Mucosa of descending colon (tissue), 3 donors: ENCODE measurements at regions not wholly inside any gene's neighbourhood (a gene's known extent, or its start where the extent isn't known, plus 50 kb on each side); places are given as distances from the start of the nearest gene placed in this dataset.
"Not testable (repeated sequence)": the region's sequence is repeated elsewhere in the genome, so short reads cannot be mapped to it uniquely, and the experiment has no call there.

Experiments
- ATAC-seq: fragments of 200-7000 bp; cut with Tn5 transposase; one replicate; pipeline ENCODE4 v1.9.1; 2020; ENCODE audit warnings: mild to moderate bottlenecking, moderate library complexity
- DNase-seq, 3 donors: peaks; one replicate each; pipeline ENCODE4 v3.0.0-alpha.2; 2020
- H3K36me3 ChIP-seq: fragments of 200-600 bp; one replicate; pipeline ENCODE4 v1.8.0; 2021; ENCODE audit warnings: low read depth, mild to moderate bottlenecking
- H3K4me1 ChIP-seq: fragments of 200-600 bp; one replicate; pipeline ENCODE4 v1.8.0; 2021; ENCODE audit warnings: low read depth, mild to moderate bottlenecking
- H3K4me3 ChIP-seq: fragments of 200-600 bp; one replicate; pipeline ENCODE4 v1.8.0; 2021; ENCODE audit warnings: mild to moderate bottlenecking
- H3K9me3 ChIP-seq: fragments of 200-600 bp; one replicate; pipeline ENCODE4 v1.8.0; 2021; ENCODE audit warnings: mild to moderate bottlenecking
- CTCF ChIP-seq: fragments of 200-600 bp; IDR thresholded peaks from one replicate; pipeline ENCODE4 v1.8.0; 2022; ENCODE audit warnings: antibody characterized with exemption, mild to moderate bottlenecking
- intact Hi-C, 2 donors: fragments of 100-400 bp; cut with DNase I in 1 of 2; cut with micrococcal nuclease in 1 of 2; formaldehyde crosslinking; loops; one replicate each; pipeline versions ENCODE4 v1.11.0 to v1.11.1; 2022; cut with DNase I, micrococcal nuclease
- donor health status: DM: no; HTN: no; CAD: no; lungs with moderate emphysema.
- donor health status: DM: no; HTN: no; CAD: no.
- donor health status: DM: no; HTN: yes; CAD: no.

- ATAC-seq (no peak), DNase-seq (no peak)
- TF ChIP-seq CTCF = no peak
- no peaks in the 10 kb centered on the region for H3K4me1 ChIP-seq
- H3K9me3 ChIP-seq = no peaks in the 10 kb centered on the region
- intact Hi-C loops = no loop called here
- H3K4me3 ChIP-seq = no peak overlapping the region
- no peaks in the 10 kb centered on the region for H3K36me3 ChIP-seq
Observed at GRCh38 chr19:28312269-28312668, 900.7 kb downstream of the UQCRFS1 start.

- H3K36me3 ChIP-seq, intact Hi-C loops, DNase-seq, H3K4me3 ChIP-seq, H3K9me3 ChIP-seq, ATAC-seq, H3K4me1 ChIP-seq: not testable (repeated sequence)
Observed at GRCh38 chr19:28310829-28311228, 902.1 kb downstream of the UQCRFS1 start.

DNA sequence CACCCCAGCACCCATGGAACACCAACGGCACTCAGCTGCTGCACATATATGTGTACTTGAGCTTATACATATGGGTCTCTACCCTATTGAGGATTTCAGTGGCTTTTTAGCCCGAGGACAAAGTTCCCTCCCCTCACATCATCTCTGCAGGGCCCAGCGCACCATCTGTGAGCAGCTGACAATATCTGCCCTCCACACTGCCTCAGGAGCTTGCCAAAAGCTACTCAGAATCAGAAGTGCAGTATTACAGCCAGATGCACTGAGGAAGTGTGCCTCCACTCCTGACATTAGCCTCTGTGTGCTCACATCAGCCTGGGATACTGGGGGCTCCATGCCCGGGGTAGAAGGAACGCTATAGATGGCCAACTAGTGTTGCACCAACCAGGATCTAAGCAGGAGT, 903.9 kb downstream of the UQCRFS1 start:
- no peak for DNase-seq
- Histone ChIP-seq H3K4me3 (no peak overlapping the region), H3K4me1 (no peaks in the 10 kb centered on the region), H3K9me3 (no peaks in the 10 kb centered on the region), H3K36me3 (no peaks in the 10 kb centered on the region)
- no peak for TF ChIP-seq CTCF
- intact Hi-C loops = no loop called here
- ATAC-seq = no peak

DNA sequence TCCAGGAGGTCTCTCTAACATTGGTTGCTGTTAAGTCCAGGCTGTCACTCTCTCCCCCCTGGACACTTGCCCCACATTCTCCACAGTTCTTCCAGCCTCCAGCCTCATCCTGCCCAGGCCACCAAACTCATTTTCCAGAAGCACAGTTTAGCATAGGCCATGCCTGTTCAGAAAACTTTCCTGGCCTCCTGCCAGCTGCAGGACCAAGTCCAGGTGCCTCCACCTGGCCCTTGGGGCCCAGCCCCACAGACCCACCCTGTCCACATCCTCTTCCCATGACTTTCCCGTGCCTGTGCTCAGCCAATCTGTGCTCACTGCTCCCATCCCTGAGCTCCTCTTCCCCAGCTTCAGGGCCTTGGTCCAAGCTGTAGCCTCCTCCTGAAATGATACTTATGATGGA, 905.0 kb downstream of the UQCRFS1 start:
- no peaks in the 10 kb centered on the region for H3K4me1 ChIP-seq
- H3K4me3 ChIP-seq = no peak overlapping the region
- DNase-seq (peak in 1 of 3 donors; percentile 42), ATAC-seq (peak; percentile 66)
- TF ChIP-seq CTCF = no peak
- H3K36me3 ChIP-seq = no peaks in the 10 kb centered on the region
- H3K9me3 ChIP-seq = no peaks in the 10 kb centered on the region
- intact Hi-C loops = no loop called here

DNA sequence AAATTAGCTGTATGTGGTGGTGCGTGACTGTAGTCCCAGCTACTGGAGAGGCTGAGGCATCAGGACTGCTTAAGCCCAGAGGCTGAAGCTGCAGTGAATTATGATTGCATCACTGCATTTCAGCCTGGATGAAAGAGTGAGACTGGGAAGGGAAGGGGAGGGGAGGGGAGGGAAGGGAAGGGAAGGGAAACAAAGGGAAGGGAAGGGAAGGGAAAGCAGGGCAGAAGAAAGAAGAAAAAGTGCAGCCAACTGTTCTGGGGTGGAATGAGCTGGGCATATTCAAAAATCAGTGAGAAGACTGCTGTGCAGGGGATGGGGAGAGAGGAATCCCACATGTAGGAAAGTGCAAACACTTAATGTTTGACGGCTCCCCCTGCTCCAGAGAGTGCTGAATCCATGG, 905.5 kb downstream of the UQCRFS1 start:
- ATAC-seq = no peak
- intact Hi-C loops = no loop called here
- H3K4me3 ChIP-seq = no peak overlapping the region

GRCh38 chr19:28305513-28305912, 907.4 kb downstream of the UQCRFS1 start:
- no peak for DNase-seq
- no peak for TF ChIP-seq CTCF
- intact Hi-C loops = no loop called here
- no peak overlapping the region for H3K4me3 ChIP-seq
- no peak for ATAC-seq
- no peaks in the 10 kb centered on the region for H3K36me3 ChIP-seq
- H3K9me3 ChIP-seq = no peaks in the 10 kb centered on the region
- no peaks in the 10 kb centered on the region for H3K4me1 ChIP-seq

More for the DNA sequence above, 905.5 kb downstream of the UQCRFS1 start:
- no peak for DNase-seq
- Histone ChIP-seq H3K36me3 (no peaks in the 10 kb centered on the region), H3K4me1 (no peaks in the 10 kb centered on the region), H3K9me3 (no peaks in the 10 kb centered on the region)
- TF ChIP-seq CTCF = no peak
